IMR-90 (cell line): ENCODE measurements at regions not wholly inside any gene's neighbourhood (a gene's known extent, or its start where the extent isn't known, plus 50 kb on each side); places are given as distances from the start of the nearest gene placed in this dataset.

Source experiments
- ATAC-seq: fragments of 200-7000 bp; cut with Tn5 transposase; 2 replicates; pipeline ENCODE4 v1.9.1; 2020; ENCODE audit warnings: low read depth, mild to moderate bottlenecking, moderate library complexity
- BruUV-seq: library from RNA; stranded (reverse); fragments of 400-500 nt; replicated peaks from 2 replicates; lab custom pipeline; 2021; lab: Mats Ljungman, UMichigan
- CTCF ChIA-PET: fragments of 300-600 bp; formaldehyde crosslinking; extraction: SDS; loops from one replicate; lab custom pipeline; 2021; ENCODE audit warnings: antibody characterized with exemption; lab: Yijun Ruan, JAX
- POLR2A ChIA-PET: fragments of 300-600 bp; sonication (Branson Sonifier 250); formaldehyde crosslinking; loops from one replicate; lab custom pipeline; 2022; ENCODE audit warnings: antibody characterized with exemption; ENCODE audit not compliant: unreplicated experiment; lab: Charles Lee
- DNase-seq: peaks from one replicate; pipeline ENCODE4 v3.0.0; 2013
- H2AFZ ChIP-seq: replicated peaks from 2 replicates; pipeline ENCODE3; 2013; ENCODE audit warnings: low read length, mild to moderate bottlenecking; ENCODE audit not compliant: poor library complexity
- H2AK5ac ChIP-seq: 2 replicates; pipeline ENCODE4 v1.6.1; 2013; ENCODE audit warnings: low read depth, low read length, inconsistent platforms
- H2AK9ac ChIP-seq: replicated peaks from 2 replicates; pipeline ENCODE3; 2013; ENCODE audit warnings: mild to moderate bottlenecking, low read depth, low read length, moderate library complexity; ENCODE audit not compliant: poor library complexity
- H2BK120ac ChIP-seq: 2 replicates; pipeline ENCODE4 v1.6.1; 2013; ENCODE audit warnings: low read depth, low read length, inconsistent platforms
- H2BK15ac ChIP-seq: 3 replicates; pipeline ENCODE4 v1.6.1; 2013; ENCODE audit warnings: low read depth, low read length, inconsistent platforms
- H2BK20ac ChIP-seq: 2 replicates; pipeline ENCODE4 v1.6.1; 2013; ENCODE audit warnings: low read depth, mild to moderate bottlenecking, inconsistent platforms, low read length, moderate library complexity
- H2BK5ac ChIP-seq: 2 replicates; pipeline ENCODE4 v1.6.1; 2013; ENCODE audit warnings: mild to moderate bottlenecking, low read depth, low read length, inconsistent platforms; ENCODE audit not compliant: poor library complexity, severe bottlenecking
- H3K14ac ChIP-seq: replicated peaks from 2 replicates; pipeline ENCODE4 v1.6.1; 2013; ENCODE audit warnings: low read depth, low read length, inconsistent platforms
- H3K18ac ChIP-seq: 2 replicates; pipeline ENCODE4 v1.6.1; 2013; ENCODE audit warnings: low read depth, low read length, control low read depth
- H3K23ac ChIP-seq: 2 replicates; pipeline ENCODE4 v1.6.1; 2013; ENCODE audit warnings: low read depth, low read length, inconsistent platforms
- H3K27ac ChIP-seq: 2 replicates; pipeline ENCODE4 v1.5.1; 2013; ENCODE audit warnings: mild to moderate bottlenecking, control low read depth, low read length; ENCODE audit not compliant: insufficient read depth
- H3K27me3 ChIP-seq: 2 replicates; pipeline ENCODE4 v1.6.1; 2013; ENCODE audit warnings: low read length; ENCODE audit not compliant: control insufficient read depth, insufficient read depth
- H3K36me3 ChIP-seq: 2 replicates; pipeline ENCODE4 v1.6.1; 2013; ENCODE audit warnings: low read length, mixed read lengths; ENCODE audit not compliant: control insufficient read depth, insufficient read depth
- H3K4ac ChIP-seq: 2 replicates; pipeline ENCODE4 v1.6.1; 2013; ENCODE audit warnings: low read depth, low read length, inconsistent platforms
- H3K4me1 ChIP-seq: 2 replicates; pipeline ENCODE4 v1.6.1; 2013; ENCODE audit warnings: low read length, mixed read lengths; ENCODE audit not compliant: control insufficient read depth, insufficient read depth
- H3K4me2 ChIP-seq: 2 replicates; pipeline ENCODE4 v1.6.1; 2013; ENCODE audit warnings: low read depth, mild to moderate bottlenecking, control low read depth, low read length, moderate library complexity
- H3K4me3 ChIP-seq: 2 replicates; pipeline ENCODE4 v1.5.1; 2013; ENCODE audit warnings: low read depth, mild to moderate bottlenecking, control low read depth, low read length, moderate library complexity; ENCODE audit not compliant: insufficient read depth
- H3K56ac ChIP-seq: 2 replicates; pipeline ENCODE4 v1.6.1; 2013; ENCODE audit warnings: low read length, inconsistent platforms; ENCODE audit not compliant: insufficient read depth; ENCODE audit errors: extremely low read depth
- H3K79me1 ChIP-seq, 2 experiments: 2 replicates each; pipeline ENCODE4 v1.6.1; 2013; ENCODE audit warnings: low read length in 2 of 2, inconsistent platforms in 1 of 2, low read depth in 1 of 2
- H3K9ac ChIP-seq: 2 replicates; pipeline ENCODE4 v1.6.1; 2013; ENCODE audit warnings: low read depth, low read length, control low read depth
- H3K9me1 ChIP-seq: 2 replicates; pipeline ENCODE4 v1.6.1; 2013; ENCODE audit warnings: low read length, inconsistent platforms; ENCODE audit not compliant: insufficient read depth
- H3K9me3 ChIP-seq: 2 replicates; pipeline ENCODE4 v1.6.1; 2013; ENCODE audit warnings: low read length; ENCODE audit not compliant: control insufficient read depth, insufficient read depth
- H4K20me1 ChIP-seq: 2 replicates; pipeline ENCODE4 v1.6.1; 2013; ENCODE audit warnings: low read length, inconsistent platforms; ENCODE audit not compliant: insufficient read depth
- H4K5ac ChIP-seq: 2 replicates; pipeline ENCODE4 v1.6.1; 2013; ENCODE audit warnings: mild to moderate bottlenecking, low read depth, low read length, control low read depth
- H4K8ac ChIP-seq, 2 experiments: 2 replicates each; pipeline ENCODE4 v1.6.1; 2013; ENCODE audit warnings: low read depth in 2 of 2, low read length in 2 of 2, control low read depth in 1 of 2, inconsistent platforms in 1 of 2
- H4K91ac ChIP-seq: 2 replicates; pipeline ENCODE4 v1.6.1; 2013; ENCODE audit warnings: low read depth, low read length, inconsistent platforms; ENCODE audit not compliant: insufficient read depth
- MAFK ChIP-seq: IDR thresholded peaks from 2 replicates; pipeline ENCODE4 v1.6.1; 2012; ENCODE audit warnings: low read depth, low read length, improper control_type of control experiment
- MAZ ChIP-seq: IDR thresholded peaks from 2 replicates; pipeline ENCODE4 v1.6.1; 2012; ENCODE audit warnings: low read depth, mild to moderate bottlenecking, low read length, improper control_type of control experiment, moderate library complexity, borderline replicate concordance
- MXI1 ChIP-seq: IDR thresholded peaks from 2 replicates; pipeline ENCODE4 v1.6.1; 2012; ENCODE audit warnings: low read depth, mild to moderate bottlenecking, low read length, moderate library complexity, borderline replicate concordance
- RCOR1 ChIP-seq: IDR thresholded peaks from 2 replicates; pipeline ENCODE4 v1.6.1; 2012; ENCODE audit warnings: mild to moderate bottlenecking, low read length, improper control_type of control experiment; ENCODE audit not compliant: insufficient replicate concordance
- RFX5 ChIP-seq: IDR thresholded peaks from 2 replicates; pipeline ENCODE4 v1.8.0; 2012; ENCODE audit warnings: low read depth, mild to moderate bottlenecking, low read length, moderate library complexity
- WGBS, 2 experiments: methylation state at CpG; one replicate each; pipeline versions ENCODE4 v1.1.5 to v1.1.7; 2013; ENCODE audit warnings: missing lambda C conversion rate in 2 of 2; ENCODE audit not compliant: insufficient read length in 1 of 2; ENCODE audit errors: extremely low coverage in 2 of 2; 5-methylcytosine and 5-hydroxymethylcytosine counted together
- dilution Hi-C: fragments of 300-500 bp; cut with HindIII; formaldehyde crosslinking; loops from one replicate; pipeline ENCODE4 v1.14.3; 2018; ENCODE audit warnings: low sequenced_read_pairs; ENCODE audit not compliant: unreplicated experiment
- in situ Hi-C: fragments of 300-500 bp; cut with MboI; formaldehyde crosslinking; loops from 3 replicates; pipeline ENCODE4 v1.14.3; 2019; ENCODE audit warnings: low sequenced_read_pairs, inconsistent platforms, mixed read lengths
- intact Hi-C: fragments of 100-400 bp; cut with micrococcal nuclease; formaldehyde crosslinking; loops from 2 replicates; pipeline ENCODE4 v1.10.0; 2022
- TF ChIP-seq, protein P1 (sequence below): fragments of 150-350 bp; IDR thresholded peaks from 2 replicates; pipeline ENCODE4 v1.6.1; 2017; ENCODE audit warnings: mild to moderate bottlenecking, antibody characterized with exemption, low read length, low read depth

DNA sequence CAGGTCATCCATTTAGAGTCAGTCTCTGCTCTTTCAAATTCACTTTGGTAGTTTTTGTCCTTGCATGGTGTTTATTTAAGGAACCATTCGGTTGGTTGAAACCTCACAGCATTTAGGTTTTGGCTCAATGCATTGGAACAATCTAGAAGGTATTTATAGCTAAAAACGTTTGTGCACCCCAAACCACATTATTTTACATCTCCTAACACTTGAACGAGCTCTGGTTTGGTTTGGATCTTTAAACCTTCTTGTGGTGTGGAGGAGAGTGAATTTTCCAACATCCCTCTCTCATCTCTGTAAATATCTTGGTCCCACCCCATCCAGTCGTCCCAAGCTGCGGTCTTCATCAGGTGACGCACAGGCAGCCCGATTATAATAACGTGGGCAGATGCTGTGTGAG is 287.9 kb downstream of the LPIN1 start:
- Histone ChIP-seq H3K9ac (no peak overlapping the region), H3K36me3 (no peaks in the 10 kb centered on the region), H3K4ac (0 out of 2 replicates have a peak overlapping the region, but pooled peaks have one; percentile 40), H2BK120ac (peak overlapping the region; percentile 71), H3K9me1 (0 out of 2 replicates have a peak, but pooled peaks cover 3% of the 10 kb centered on the region), H3K4me3 (no peak overlapping the region), H3K9me3 (peaks cover 2% of the 10 kb centered on the region; the same call in 1 of the 2 replicates), H2BK5ac (no peak overlapping the region), H2AK5ac (peak overlapping the region; percentile 62; the same call in 1 of the 2 replicates), H4K8ac (no peak overlapping the region), H3K14ac (no peak overlapping the region), H3K56ac (no peak overlapping the region), H3K23ac (no peak overlapping the region), H3K18ac (no peak overlapping the region), H3K27ac (no peak overlapping the region), H3K27me3 (no peaks in the 10 kb centered on the region), H2BK20ac (peak overlapping the region; percentile 45; the same call in 1 of the 2 replicates), H3K79me1 (no peaks in the 10 kb centered on the region), H2BK15ac (no peak overlapping the region), H4K91ac (no peak overlapping the region), H2AK9ac (no peak overlapping the region), H3K4me1 (peaks cover 3% of the 10 kb centered on the region), H4K5ac (no peak overlapping the region), H3K4me2 (no peak overlapping the region), H2AFZ (no peak overlapping the region), H4K20me1 (no peaks in the 10 kb centered on the region)
- TF ChIP-seq, protein P1, sequence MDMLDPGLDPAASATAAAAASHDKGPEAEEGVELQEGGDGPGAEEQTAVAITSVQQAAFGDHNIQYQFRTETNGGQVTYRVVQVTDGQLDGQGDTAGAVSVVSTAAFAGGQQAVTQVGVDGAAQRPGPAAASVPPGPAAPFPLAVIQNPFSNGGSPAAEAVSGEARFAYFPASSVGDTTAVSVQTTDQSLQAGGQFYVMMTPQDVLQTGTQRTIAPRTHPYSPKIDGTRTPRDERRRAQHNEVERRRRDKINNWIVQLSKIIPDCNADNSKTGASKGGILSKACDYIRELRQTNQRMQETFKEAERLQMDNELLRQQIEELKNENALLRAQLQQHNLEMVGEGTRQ = no peak
- TF ChIP-seq MAZ = no peak
- no peak for TF ChIP-seq MXI1
- no peak for TF ChIP-seq RFX5
- TF ChIP-seq RCOR1 = no peak
- no peak for TF ChIP-seq MAFK
- dilution Hi-C loops = no loop called here
- POLR2A ChIA-PET = no interaction called here
- no TSS peak for BruUV-seq
- CTCF ChIA-PET = interaction anchor here (0.6 kb wide), 1 partner anchor 9 kb away, joined by 3 read pairs; no protein-coding TSS in a partner anchor
- intact Hi-C loops = no loop called here
- no peak for DNase-seq
- WGBS, 2 experiments = no CpG with 5 or more reads among the region's 8 CpGs
- in situ Hi-C loops = no loop called here
- ATAC-seq = no peak
